Amygdala (tissue), 56 donors: ENCODE measurements at regions not wholly inside any gene's neighbourhood (a gene's known extent, or its start where the extent isn't known, plus 50 kb on each side); places are given as distances from the start of the nearest gene placed in this dataset.

ENCODE experiments used
- DNase-seq, 56 donors: peaks; one replicate each; lab custom pipeline; 2025; lab: John Stamatoyannopoulos, UW

GRCh38 chr15:36529296-36530011 lies 50.0 kb upstream of the CDIN1 start:
- no peak for DNase-seq
